ENCODE measurements at regions not wholly inside any gene's neighbourhood (a gene's known extent, or its start where the extent isn't known, plus 50 kb on each side); places are given as distances from the start of the nearest gene placed in this dataset.

DNA sequence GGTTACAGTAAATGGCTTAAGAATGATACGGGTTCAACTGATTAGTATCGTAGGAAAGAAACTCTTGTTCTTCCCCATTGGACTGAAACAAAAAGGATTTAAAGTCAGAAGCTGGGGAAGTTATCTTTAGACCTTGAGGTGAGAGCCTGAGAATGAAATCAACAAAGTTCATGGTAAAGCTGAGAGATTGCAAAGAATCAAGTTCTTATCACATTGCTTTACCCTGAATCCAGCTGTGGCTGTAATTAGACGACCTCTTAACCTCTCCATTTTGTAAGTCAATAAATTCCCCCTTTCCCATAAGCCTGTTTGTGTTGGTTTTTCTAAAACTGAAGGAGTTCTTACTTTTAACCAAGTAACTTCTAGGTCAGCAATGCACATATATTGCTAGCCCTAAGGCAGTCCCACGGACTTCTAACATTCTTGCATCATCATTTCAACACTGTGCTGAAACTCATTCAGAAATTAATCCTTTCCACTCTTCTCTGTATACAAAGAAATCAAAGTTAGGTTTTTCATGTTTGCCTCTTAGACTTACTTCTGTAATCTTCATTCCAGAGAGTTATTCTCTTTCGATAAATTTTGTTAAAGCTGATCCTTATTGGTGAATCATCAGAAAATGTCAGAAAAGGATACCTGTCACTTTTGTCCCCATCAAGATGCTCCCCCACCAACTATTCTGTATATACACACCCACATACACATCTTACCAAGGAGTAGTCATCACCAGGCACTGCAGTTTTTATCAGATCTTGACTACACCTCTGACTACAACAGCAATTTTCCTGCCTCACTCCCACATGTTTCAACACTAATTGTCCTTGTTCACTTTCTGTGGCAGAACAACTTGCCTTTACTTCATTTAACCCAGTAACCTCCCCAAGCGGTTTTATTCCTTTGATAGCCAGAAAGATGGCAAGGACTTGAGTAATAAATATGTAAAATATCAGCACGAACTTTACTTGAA, 77.9 kb upstream of the STK26 start (continued):
- TF ChIP-seq, protein P1, sequence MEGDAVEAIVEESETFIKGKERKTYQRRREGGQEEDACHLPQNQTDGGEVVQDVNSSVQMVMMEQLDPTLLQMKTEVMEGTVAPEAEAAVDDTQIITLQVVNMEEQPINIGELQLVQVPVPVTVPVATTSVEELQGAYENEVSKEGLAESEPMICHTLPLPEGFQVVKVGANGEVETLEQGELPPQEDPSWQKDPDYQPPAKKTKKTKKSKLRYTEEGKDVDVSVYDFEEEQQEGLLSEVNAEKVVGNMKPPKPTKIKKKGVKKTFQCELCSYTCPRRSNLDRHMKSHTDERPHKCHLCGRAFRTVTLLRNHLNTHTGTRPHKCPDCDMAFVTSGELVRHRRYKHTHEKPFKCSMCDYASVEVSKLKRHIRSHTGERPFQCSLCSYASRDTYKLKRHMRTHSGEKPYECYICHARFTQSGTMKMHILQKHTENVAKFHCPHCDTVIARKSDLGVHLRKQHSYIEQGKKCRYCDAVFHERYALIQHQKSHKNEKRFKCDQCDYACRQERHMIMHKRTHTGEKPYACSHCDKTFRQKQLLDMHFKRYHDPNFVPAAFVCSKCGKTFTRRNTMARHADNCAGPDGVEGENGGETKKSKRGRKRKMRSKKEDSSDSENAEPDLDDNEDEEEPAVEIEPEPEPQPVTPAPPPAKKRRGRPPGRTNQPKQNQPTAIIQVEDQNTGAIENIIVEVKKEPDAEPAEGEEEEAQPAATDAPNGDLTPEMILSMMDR (IDR thresholded peaks at IDR 0.05 in 2 of 3, conservative IDR thresholded peaks at IDR 0.05 in 1 of 3; ENCODE audit: borderline replicate concordance in 1 of 3, insufficient read depth in 1 of 3, low read depth in 2 of 3, low read length in 2 of 3), result no peak

DNA sequence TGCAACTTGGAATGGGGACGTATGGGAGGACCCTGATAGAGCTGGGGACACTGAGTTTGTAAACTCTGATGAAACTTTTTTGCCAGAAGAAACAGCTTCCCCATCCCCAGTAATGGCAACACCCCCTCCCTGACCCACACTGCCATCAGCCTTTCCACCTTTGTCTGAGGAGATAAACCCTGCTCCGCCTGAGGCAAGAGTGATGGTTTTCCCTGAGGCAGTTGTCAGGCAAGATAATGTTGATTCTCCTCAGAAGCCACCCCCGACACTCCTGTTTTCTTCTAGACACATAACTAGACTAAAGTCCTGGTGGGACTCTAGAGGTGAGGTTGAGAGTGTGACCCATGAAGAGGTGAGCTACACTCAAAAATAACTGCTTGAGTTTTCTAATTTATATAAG, 71.9 kb upstream of the STK26 start:
- H2AFZ ChIP-seq (ENCODE audit: low read depth, low read length, poor library complexity, severe bottlenecking), result no peak overlapping the region
- ChIA-PET CTCF (no interaction called here), RAD21 (ENCODE audit: low non-redundant PET in 1 of 2, low total read pairs in 2 of 2, uncharacterized antibody in 2 of 2, unreplicated experiment in 2 of 2) (no interaction called here), POLR2A (no interaction called here)
- ATAC-seq, result no peak
- H4K20me1 ChIP-seq (ENCODE audit: insufficient read depth), result no peaks in the 10 kb centered on the region
- no peak overlapping the region for H3K4me2 ChIP-seq (ENCODE audit: low read length)
- no peaks in the 10 kb centered on the region for H3K4me1 ChIP-seq (ENCODE audit: control insufficient read depth in 1 of 2, insufficient read depth in 2 of 2, low read length in 2 of 2)
- BruUV-seq (replicated peaks), result no TSS peak
- intact Hi-C loops (cut with micrococcal nuclease), result no loop called here
- H3K79me2 ChIP-seq (ENCODE audit: insufficient read depth, low read length), result no peaks in the 10 kb centered on the region
- no peak overlapping the region for H3K9ac ChIP-seq (ENCODE audit: low read length)
- H3K36me3 ChIP-seq (ENCODE audit: control insufficient read depth in 1 of 2, insufficient read depth in 2 of 2, low read length in 2 of 2), result no peaks in the 10 kb centered on the region
- TF ChIP-seq, protein P2, sequence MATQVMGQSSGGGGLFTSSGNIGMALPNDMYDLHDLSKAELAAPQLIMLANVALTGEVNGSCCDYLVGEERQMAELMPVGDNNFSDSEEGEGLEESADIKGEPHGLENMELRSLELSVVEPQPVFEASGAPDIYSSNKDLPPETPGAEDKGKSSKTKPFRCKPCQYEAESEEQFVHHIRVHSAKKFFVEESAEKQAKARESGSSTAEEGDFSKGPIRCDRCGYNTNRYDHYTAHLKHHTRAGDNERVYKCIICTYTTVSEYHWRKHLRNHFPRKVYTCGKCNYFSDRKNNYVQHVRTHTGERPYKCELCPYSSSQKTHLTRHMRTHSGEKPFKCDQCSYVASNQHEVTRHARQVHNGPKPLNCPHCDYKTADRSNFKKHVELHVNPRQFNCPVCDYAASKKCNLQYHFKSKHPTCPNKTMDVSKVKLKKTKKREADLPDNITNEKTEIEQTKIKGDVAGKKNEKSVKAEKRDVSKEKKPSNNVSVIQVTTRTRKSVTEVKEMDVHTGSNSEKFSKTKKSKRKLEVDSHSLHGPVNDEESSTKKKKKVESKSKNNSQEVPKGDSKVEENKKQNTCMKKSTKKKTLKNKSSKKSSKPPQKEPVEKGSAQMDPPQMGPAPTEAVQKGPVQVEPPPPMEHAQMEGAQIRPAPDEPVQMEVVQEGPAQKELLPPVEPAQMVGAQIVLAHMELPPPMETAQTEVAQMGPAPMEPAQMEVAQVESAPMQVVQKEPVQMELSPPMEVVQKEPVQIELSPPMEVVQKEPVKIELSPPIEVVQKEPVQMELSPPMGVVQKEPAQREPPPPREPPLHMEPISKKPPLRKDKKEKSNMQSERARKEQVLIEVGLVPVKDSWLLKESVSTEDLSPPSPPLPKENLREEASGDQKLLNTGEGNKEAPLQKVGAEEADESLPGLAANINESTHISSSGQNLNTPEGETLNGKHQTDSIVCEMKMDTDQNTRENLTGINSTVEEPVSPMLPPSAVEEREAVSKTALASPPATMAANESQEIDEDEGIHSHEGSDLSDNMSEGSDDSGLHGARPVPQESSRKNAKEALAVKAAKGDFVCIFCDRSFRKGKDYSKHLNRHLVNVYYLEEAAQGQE (IDR thresholded peaks at IDR 0.05; ENCODE audit: low read depth), result no peak
- TF ChIP-seq ZNF274 (IDR thresholded peaks at IDR 0.05; ENCODE audit: low read depth, low read length) (no peak), EZH2 (IDR thresholded peaks at IDR 0.05) (no peak), POLR2AphosphoS5 (IDR thresholded peaks at IDR 0.05; ENCODE audit: low read depth, low read length) (no peak), POLR2A (IDR thresholded peaks at IDR 0.05; ENCODE audit: borderline replicate concordance, extremely low read depth, insufficient read depth, insufficient read length) (no peak), TCF7L2 (IDR thresholded peaks at IDR 0.05; ENCODE audit: borderline replicate concordance, extremely low read depth, insufficient read depth, insufficient read length) (no peak), CEBPB (IDR thresholded peaks at IDR 0.05; ENCODE audit: low read depth) (no peak), FOSL1 (IDR thresholded peaks at IDR 0.05; ENCODE audit: low read depth) (no peak), SRF (IDR thresholded peaks at IDR 0.05; ENCODE audit: low read depth) (no peak), SP1 (IDR thresholded peaks at IDR 0.05; ENCODE audit: low read depth) (no peak), CBX3 (IDR thresholded peaks at IDR 0.05; ENCODE audit: low read depth) (no peak), ELF1 (IDR thresholded peaks at IDR 0.05; ENCODE audit: borderline replicate concordance, low read depth) (no peak), EZH2phosphoT487 (IDR thresholded peaks at IDR 0.05; ENCODE audit: borderline replicate concordance) (no peak)
- TF ChIP-seq, protein P1 (IDR thresholded peaks at IDR 0.05 in 2 of 3, conservative IDR thresholded peaks at IDR 0.05 in 1 of 3; ENCODE audit: borderline replicate concordance in 1 of 3, insufficient read depth in 1 of 3, low read depth in 2 of 3, low read length in 2 of 3), result no peak
- H3K9me3 ChIP-seq (ENCODE audit: control insufficient read depth in 1 of 2, insufficient read depth in 1 of 2, low read depth in 1 of 2, low read length in 2 of 2), result no peaks in the 10 kb centered on the region
- H3K27ac ChIP-seq (ENCODE audit: low read depth, low read length), result no peak overlapping the region
- DNase-seq (ENCODE audit: low read depth, low spot score), result no peak
- no peak overlapping the region for H3K4me3 ChIP-seq (replicated peaks in 1 of 2; ENCODE audit: low read depth in 1 of 2, low read length in 2 of 2)
- no peaks in the 10 kb centered on the region for H3K9me2 ChIP-seq (ENCODE audit: insufficient read depth)
- no peaks in the 10 kb centered on the region for H3K27me3 ChIP-seq (ENCODE audit: insufficient read depth, low read length)
